Endothelial cell of umbilical vein (primary cell): ENCODE measurements at regions not wholly inside any gene's neighbourhood (a gene's known extent, or its start where the extent isn't known, plus 50 kb on each side); places are given as distances from the start of the nearest gene placed in this dataset.

Experiments
- JUN ChIP-seq: IDR thresholded peaks from 2 replicates; pipeline ENCODE4 v1.6.1; 2011; ENCODE audit warnings: borderline replicate concordance, low read depth; ENCODE audit not compliant: insufficient read length, insufficient read depth
- POLR2A ChIP-seq: IDR thresholded peaks from 2 replicates; pipeline ENCODE4 v1.6.1; 2012; ENCODE audit warnings: low read depth, mild to moderate bottlenecking, control low read depth, low read length
- TF ChIP-seq, protein P1 (sequence below), 2 donors: IDR thresholded peaks; 1 replicate in 1 of 2; 2 replicates in 1 of 2; pipeline ENCODE4 v1.5.1; 2011; ENCODE audit warnings: low read length in 2 of 2, mild to moderate bottlenecking in 2 of 2, moderate library complexity in 2 of 2, control low read depth in 1 of 2, inconsistent platforms in 1 of 2, low read depth in 1 of 2; ENCODE audit not compliant: insufficient read depth in 1 of 2; ENCODE audit errors: extremely low read depth in 1 of 2

DNA sequence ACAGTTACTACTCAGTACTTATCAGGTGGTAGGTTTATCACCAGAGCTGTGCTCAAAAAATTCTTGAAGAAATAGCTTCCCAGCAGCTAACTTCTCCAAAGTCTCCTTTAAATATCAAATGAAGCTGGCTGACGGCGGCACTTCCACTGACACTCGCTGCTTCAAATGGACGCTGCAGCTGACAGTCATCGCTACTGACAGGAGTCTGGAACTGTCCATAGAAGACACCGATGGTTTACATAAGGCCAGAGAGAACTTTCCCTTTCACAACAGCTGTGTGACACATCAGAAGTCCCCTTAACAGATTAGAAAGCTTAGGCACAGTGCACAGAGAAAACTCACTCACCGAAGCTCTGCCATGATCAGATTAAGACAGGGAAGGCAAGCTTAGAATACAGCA is 270.2 kb downstream of the SHOX2 start:
- no peak for TF ChIP-seq POLR2A
- TF ChIP-seq, protein P1, sequence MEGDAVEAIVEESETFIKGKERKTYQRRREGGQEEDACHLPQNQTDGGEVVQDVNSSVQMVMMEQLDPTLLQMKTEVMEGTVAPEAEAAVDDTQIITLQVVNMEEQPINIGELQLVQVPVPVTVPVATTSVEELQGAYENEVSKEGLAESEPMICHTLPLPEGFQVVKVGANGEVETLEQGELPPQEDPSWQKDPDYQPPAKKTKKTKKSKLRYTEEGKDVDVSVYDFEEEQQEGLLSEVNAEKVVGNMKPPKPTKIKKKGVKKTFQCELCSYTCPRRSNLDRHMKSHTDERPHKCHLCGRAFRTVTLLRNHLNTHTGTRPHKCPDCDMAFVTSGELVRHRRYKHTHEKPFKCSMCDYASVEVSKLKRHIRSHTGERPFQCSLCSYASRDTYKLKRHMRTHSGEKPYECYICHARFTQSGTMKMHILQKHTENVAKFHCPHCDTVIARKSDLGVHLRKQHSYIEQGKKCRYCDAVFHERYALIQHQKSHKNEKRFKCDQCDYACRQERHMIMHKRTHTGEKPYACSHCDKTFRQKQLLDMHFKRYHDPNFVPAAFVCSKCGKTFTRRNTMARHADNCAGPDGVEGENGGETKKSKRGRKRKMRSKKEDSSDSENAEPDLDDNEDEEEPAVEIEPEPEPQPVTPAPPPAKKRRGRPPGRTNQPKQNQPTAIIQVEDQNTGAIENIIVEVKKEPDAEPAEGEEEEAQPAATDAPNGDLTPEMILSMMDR (IDR thresholded peaks at IDR 0.05; ENCODE audit: extremely low read depth in 1 of 2, insufficient read depth in 1 of 2, low read depth in 1 of 2, low read length in 2 of 2) = no peak
- no peak for TF ChIP-seq JUN
